IPS DF 19.7 (cell line): ENCODE measurements at regions not wholly inside any gene's neighbourhood (a gene's known extent, or its start where the extent isn't known, plus 50 kb on each side); places are given as distances from the start of the nearest gene placed in this dataset.
"Not testable (repeated sequence)": the region's sequence is repeated elsewhere in the genome, so short reads cannot be mapped to it uniquely, and the experiment has no call there.

Source experiments
- DNase-seq: peaks from one replicate; pipeline ENCODE4 v3.0.0-alpha.2; 2013; ENCODE audit warnings: low read depth, low spot score

- no peak for DNase-seq
Measured at GRCh38 chr3:150132101-150132749, 161.5 kb upstream of the PFN2 start.

- DNase-seq = no peak
Measured at GRCh38 chr3:150131663-150132062, 161.0 kb upstream of the PFN2 start.

- DNase-seq = peak; percentile 87
Measured at GRCh38 chr3:150130404-150131100, 159.9 kb upstream of the PFN2 start.

GRCh38 chr3:150129166-150129565, 158.5 kb upstream of the PFN2 start:
- no peak for DNase-seq

DNA sequence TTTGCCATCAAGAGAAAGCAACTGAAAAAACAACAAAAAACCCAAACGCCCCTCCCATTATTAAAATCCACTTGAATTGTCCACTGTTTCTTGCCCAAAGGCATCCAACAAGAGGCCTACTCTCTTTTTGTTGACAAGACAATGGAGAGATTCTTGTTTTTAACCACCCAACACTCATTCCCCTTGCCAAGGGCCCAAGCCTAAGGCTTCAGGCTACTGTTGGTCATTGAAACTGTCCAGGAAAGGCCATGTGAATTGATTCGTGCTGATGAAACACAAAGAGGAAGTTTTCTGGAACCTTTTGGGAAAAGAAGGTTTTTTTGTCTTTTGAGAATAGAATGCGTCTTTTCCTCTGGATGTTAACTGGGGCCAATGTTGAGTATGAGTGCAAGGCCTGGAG, 157.4 kb upstream of the PFN2 start:
- DNase-seq = no peak

DNA sequence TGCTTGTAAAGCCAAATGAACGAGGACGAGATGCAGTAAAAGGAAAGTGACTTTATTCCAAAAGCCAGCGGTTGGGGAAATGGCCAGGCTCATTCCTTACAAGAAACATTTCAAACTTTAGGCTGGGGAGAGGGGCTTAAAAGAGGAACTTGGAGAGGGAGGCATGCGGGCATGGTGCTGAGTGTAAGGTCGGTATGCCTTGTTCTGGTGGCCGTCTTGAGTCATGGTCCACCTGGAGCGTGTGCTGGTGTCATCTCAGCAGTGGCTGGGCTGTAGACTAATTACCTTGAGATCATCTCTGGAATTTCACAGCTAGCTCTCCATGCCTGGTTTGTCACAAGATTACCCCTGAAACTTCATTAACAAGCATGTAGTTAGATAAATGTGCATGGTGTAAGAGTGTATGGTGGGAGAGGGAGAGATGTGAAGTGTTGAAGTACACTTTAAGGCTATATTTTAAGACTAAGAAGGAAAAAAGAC, 156.4 kb upstream of the PFN2 start:
- DNase-seq = no peak

GRCh38 chr3:150124142-150124541, 153.4 kb upstream of the PFN2 start:
- DNase-seq = no peak

DNA sequence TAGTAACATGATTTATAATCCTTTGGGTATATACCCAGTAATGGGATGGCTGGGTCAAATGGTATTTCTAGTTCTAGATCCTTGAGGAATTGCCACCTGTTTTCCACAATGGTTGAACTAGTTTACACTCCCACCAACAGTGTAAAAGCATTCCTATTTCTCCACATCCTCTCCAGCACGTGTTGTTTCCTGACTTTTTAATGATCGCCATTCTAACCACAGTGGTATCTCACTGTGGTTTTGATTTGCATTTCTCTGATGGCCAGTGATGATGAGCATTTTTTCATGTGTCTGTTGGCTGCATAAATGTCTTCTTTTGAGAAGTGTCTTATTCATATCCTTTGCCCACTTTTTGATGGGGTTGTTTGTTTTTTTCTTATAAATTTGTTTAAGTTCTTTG, 152.6 kb upstream of the PFN2 start:
- not testable (repeated sequence) for DNase-seq

DNA sequence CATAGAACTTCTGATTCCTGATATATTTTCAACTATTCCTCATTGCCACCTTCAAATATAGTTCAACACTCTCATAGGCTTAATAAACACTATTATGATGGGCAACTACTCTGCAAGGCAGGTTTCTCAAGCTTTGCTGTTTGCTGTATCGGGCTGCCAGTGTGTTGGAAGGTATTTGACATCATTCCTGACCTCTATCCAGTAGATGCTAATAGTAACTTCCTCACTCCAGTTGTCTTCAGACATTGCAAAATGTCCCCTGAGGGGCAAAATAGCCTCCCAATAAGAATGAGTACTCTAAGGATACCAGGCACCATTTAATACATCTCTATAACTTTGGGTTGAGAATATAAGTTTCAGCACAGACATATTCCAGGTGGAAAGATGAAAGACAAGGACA, 147.5 kb upstream of the PFN2 start:
- no peak for DNase-seq

DNA sequence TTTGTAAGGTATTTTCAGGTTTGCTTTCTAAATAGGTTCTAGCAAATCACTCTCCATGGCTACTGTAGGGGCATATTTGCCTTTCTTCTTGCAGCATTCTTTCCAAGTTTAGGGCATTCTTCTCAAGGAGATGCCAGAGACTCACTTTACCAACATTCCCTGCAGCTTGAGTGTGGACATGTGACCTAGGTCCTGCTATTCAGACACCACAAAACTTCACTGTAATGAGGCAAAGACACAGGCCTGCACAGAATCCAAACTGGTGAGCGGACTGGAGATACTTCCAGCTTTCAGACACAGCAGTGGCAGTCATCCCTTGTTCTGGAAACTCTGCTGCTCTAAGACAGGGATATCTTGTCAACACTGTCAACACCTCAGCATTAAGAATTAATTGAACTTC, 146.4 kb upstream of the PFN2 start:
- no peak for DNase-seq

DNA sequence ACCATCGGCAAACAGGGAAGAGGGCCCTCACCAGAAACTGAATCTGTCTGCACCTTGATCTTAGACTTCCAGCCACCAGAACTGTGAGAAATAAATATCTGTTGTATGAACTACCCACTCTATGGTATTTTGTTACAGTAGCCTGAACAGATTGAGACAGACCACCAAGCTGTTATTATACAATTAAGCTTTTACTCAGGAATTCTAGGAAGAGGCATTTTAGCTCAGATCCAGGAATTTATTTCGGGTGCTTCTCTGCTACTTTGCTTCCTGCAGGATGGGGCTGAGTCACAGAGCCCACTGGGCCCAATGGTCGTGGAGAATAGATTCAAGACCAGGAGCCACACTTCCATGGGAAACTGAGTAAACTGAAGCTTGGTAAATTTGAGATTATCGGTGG, 145.5 kb upstream of the PFN2 start:
- no peak for DNase-seq

DNA sequence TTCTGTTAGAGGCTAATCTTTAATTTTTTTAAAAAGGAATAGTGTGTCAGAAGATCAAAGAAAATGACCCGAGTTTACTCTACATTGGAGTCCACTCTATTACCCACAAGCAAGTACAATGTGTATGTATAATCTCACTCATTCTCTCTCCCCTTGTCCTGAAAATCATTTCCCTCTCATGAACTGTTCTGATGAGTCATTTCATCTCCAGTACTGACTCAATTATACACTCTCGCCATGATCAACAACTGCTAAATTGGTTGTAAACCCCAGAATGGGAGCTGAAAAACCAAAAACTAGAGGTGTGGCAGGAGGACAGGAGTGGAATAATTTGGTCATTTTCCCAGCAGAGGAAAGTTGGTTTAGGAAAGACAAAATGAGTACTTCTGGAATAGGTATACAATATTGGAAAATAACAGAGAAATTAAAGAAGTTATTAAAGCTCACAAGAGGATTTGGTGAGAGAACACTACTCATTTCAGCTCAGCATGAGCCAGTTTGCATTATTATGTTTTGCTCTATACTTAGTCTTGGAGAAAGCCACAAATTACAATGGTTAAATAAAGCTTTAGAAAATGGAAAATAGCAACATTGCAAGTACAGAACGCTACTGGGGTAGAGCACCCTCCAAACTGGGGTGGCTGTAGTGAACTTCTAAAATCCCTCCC, 144.3 kb upstream of the PFN2 start:
- DNase-seq = no peak

DNA sequence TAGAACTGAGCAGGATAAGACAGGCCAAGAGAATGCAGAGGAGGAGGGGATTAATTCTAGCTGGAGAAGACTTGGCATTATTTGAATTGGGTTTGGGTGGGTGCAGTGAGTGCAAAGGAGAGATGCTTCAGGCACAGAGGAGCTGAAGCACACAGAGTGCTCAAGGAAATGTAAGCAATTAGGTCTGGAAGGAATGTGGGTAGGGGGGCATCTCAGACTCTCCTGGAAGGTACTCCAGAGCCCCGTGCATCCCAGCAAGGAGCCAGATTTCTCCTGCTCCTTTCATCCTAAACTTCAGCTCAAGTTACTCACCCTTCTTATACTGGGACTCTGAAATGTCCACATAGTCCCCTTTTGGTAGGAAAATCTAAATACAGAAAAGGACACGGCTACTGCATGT, 143.6 kb upstream of the PFN2 start:
- no peak for DNase-seq

- no peak for DNase-seq
Measured at GRCh38 chr3:150110097-150110496, 139.4 kb upstream of the PFN2 start.

DNA sequence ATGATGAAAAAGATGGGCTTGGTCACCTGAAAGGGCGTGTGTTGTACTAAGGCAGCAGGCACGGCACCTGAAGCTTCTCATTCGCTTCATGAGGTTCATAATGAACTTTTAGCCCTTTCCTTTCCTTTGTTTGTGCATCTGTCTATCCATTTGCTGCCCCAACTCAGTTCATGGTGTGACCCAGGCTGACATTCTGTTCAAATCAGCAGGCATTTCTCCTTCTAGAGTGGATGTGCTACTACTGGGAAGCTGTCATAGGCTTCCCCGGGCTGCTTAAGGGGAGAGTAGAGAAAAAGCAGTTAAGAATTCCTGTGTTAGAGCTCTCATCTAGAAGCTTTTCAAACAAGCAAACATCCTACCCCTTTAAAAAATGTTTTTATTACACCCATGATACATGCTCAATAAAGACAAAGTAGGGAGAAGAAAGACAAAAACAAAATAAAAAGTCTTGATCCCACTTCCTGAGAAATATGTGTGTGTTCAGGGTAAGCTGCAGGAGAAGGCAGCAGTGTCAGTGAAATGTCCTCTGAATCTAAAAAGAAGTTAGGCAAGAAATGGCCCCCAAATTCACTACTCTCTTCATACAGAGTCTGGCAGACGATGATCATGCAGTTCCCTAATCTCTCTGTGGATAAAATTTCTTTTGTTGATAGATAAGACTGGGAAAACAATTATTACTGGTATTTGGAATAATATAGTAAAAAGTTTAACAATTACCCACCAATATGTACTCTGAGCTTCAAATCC, 136.9 kb upstream of the PFN2 start:
- no peak for DNase-seq

DNA sequence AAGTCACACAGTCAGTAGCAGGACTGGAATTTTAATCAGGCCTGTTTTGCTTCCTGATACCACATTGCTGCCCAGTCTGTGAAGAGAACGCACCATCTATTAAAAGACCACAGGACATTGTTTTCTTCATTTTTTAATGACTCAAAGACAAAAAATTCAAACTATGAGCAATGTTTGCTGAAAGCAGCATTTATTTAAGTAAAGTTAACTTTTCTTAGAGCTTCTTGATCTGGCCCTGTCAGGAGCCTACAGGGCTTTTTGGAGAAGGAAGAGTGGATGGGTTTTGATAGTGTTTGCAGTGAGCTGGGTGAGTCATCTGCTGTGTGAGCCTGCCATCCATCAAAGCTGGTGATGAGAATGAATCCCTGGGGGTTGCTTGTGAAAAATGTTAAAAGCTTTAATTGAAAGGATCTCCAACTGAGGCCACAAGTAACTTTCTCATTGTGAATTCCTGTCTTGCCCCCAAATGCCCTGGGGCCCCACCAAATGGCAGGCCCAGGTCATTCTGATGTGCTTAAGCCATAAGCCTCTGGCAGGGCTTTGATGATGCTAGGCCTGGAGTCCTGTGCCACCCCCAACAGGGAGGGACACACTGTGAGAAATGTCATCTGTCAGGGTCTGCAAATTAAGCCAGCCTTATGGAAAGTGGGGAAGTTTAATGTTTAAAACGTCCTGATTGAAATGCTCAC, 136.2 kb upstream of the PFN2 start:
- DNase-seq = no peak

- DNase-seq = no peak
Measured at GRCh38 chr3:150105886-150106612, 135.4 kb upstream of the PFN2 start.

- DNase-seq = no peak
Measured at GRCh38 chr3:150105025-150105424, 134.3 kb upstream of the PFN2 start.

DNA sequence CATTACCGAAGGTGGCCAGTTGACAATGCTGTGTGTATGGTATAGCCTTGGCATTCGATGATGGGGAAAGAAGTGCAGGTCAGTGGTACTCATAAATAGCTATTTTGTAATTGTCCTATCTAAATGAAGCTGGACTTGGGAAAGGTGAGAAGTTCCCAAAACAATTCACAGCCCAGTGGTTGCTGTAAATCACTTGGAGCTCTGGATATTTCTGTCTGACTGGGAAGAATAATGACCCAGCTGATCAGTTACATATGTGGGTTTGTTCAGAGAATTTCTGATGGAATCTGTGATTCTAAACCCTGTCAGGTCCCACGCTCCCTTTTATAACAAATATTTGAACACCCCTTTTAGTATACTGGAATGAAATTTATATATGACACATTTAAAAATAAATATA, 133.9 kb upstream of the PFN2 start:
- DNase-seq = no peak

GRCh38 chr3:150101016-150101415, 130.3 kb upstream of the PFN2 start:
- no peak for DNase-seq

DNA sequence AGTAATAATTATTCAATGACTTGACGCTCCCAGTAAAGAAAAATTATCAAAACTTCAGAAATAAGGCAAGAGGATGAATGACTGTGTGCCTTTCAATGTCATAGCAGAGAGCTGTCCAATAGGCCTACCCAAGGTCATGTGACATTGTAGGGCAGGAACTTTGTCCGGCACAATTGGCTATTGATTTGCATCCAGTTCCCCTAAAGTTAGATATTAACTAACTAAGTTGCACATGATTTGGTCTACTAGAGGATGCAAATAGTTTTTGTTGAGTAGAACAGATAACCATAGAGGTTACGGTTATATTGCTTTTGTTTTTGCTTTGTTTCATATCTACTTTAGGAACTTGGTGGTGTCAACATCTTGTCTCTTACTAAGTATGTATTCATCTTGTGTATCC, 127.9 kb upstream of the PFN2 start:
- no peak for DNase-seq
